DOHH2 (cell line): ENCODE measurements at regions not wholly inside any gene's neighbourhood (a gene's known extent, or its start where the extent isn't known, plus 50 kb on each side); places are given as distances from the start of the nearest gene placed in this dataset.

ENCODE experiments used
- EZH2phosphoT487 ChIP-seq: fragments of 200-600 bp; sonication (generic); IDR thresholded peaks from 2 replicates; pipeline ENCODE4 v1.6.1; 2017; ENCODE audit warnings: borderline replicate concordance, mild to moderate bottlenecking, antibody characterized with exemption, low read length, moderate library complexity, mixed read lengths
- TF ChIP-seq, protein P1 (sequence below): fragments of 200-600 bp; sonication (generic); IDR thresholded peaks from one replicate; pipeline ENCODE4 v1.5.1; 2014; ENCODE audit warnings: antibody characterized with exemption, mild to moderate bottlenecking, low read depth, low read length; ENCODE audit not compliant: poor library complexity, severe bottlenecking

DNA sequence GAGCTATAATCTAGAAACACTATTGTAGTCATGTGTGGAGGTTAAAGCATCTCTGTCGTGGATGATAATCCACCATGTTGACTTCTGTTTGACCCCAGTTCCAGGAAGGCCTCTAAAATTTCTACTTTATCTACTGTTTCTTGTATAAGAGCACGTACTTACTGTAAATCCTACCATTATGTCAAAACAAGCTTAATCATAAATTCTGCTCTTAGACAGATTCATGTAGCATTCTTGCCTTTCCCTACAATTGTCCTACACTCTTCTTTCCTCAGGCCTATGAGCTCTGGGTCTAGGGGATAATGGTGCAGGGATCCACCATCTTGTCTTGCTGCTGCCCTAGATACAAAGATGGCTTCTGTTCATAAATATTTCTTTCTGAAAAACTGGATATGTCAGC lies 2594.3 kb downstream of the ARAP2 start:
- TF ChIP-seq, protein P1, sequence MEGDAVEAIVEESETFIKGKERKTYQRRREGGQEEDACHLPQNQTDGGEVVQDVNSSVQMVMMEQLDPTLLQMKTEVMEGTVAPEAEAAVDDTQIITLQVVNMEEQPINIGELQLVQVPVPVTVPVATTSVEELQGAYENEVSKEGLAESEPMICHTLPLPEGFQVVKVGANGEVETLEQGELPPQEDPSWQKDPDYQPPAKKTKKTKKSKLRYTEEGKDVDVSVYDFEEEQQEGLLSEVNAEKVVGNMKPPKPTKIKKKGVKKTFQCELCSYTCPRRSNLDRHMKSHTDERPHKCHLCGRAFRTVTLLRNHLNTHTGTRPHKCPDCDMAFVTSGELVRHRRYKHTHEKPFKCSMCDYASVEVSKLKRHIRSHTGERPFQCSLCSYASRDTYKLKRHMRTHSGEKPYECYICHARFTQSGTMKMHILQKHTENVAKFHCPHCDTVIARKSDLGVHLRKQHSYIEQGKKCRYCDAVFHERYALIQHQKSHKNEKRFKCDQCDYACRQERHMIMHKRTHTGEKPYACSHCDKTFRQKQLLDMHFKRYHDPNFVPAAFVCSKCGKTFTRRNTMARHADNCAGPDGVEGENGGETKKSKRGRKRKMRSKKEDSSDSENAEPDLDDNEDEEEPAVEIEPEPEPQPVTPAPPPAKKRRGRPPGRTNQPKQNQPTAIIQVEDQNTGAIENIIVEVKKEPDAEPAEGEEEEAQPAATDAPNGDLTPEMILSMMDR: no peak
- no peak for TF ChIP-seq EZH2phosphoT487
